ENCODE measurements at regions not wholly inside any gene's neighbourhood (a gene's known extent, or its start where the extent isn't known, plus 50 kb on each side); places are given as distances from the start of the nearest gene placed in this dataset.

DNA sequence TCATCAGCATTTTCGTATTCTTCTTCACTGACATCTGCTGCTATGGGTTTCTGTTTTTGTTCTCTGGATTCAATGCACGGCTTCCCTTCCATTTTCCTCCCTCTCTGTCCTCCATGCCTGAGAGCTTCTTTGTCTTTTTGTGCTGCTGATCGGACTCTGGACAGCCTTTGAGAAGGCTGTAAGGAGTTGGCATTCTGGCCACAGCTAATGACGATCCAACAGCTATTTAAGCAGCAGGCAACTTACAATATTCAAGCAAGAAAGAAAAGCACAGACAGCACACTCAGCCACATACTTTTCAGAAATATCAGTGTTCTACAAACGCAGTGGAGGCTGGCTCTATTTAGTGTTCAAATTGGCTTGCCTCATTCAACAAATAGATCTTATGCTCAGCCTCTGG, 60.9 kb upstream of the ZC3H12C start:
- WGBS, 2 donors: 74 to 79% methylated on average over 5 of the region's 5 CpGs
- no peak overlapping the region for H3K4me3 ChIP-seq (ENCODE audit: low read depth, poor library complexity, severe bottlenecking)
- TF ChIP-seq, protein P1, sequence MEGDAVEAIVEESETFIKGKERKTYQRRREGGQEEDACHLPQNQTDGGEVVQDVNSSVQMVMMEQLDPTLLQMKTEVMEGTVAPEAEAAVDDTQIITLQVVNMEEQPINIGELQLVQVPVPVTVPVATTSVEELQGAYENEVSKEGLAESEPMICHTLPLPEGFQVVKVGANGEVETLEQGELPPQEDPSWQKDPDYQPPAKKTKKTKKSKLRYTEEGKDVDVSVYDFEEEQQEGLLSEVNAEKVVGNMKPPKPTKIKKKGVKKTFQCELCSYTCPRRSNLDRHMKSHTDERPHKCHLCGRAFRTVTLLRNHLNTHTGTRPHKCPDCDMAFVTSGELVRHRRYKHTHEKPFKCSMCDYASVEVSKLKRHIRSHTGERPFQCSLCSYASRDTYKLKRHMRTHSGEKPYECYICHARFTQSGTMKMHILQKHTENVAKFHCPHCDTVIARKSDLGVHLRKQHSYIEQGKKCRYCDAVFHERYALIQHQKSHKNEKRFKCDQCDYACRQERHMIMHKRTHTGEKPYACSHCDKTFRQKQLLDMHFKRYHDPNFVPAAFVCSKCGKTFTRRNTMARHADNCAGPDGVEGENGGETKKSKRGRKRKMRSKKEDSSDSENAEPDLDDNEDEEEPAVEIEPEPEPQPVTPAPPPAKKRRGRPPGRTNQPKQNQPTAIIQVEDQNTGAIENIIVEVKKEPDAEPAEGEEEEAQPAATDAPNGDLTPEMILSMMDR (IDR thresholded peaks at IDR 0.05): no peak
- TF ChIP-seq POLR2A (IDR thresholded peaks at IDR 0.05): no peak
- intact Hi-C loops (cut with DNase I; ENCODE audit: low total_unique reads): no loop called here
- DNase-seq (ENCODE audit: low spot score in 2 of 2): no peak

DNA sequence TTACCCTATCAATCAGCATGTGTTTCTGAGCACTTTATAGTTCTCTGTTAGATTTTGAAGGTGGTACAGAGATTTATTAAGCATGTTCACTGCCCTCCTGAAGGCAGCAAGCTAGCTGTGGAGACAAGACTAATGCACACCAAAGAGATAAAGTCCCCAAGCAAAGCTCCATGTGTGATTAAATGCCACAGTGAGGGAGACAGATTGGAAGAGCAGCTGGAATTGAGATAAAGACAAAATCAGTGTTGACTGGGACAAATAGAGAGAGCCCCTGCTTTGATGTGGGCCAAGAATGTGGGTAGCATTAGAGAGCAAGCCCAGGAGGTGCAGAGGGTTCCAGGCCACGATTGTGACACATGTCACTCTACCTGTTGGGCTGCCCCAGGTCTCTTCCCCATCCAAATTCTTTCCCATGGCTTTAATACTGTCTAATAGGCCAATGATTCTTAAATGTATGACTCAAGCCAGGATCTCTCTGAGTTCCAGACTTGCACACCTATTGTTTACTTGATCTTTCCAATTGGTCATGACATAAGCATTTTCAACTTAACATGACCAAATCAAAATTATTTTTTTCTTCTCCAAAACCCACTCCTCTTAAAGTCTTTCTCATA, 60.1 kb upstream of the ZC3H12C start:
- DNase-seq (ENCODE audit: low spot score in 2 of 2): no peak
- H3K4me3 ChIP-seq (ENCODE audit: low read depth, poor library complexity, severe bottlenecking): no peak overlapping the region
- intact Hi-C loops (cut with DNase I; ENCODE audit: low total_unique reads): no loop called here
- WGBS, 2 donors: 57 to 64% methylated on average over 1 of the region's 1 CpG
- TF ChIP-seq, protein P1 (IDR thresholded peaks at IDR 0.05): no peak
- no peak for TF ChIP-seq POLR2A (IDR thresholded peaks at IDR 0.05)

DNA sequence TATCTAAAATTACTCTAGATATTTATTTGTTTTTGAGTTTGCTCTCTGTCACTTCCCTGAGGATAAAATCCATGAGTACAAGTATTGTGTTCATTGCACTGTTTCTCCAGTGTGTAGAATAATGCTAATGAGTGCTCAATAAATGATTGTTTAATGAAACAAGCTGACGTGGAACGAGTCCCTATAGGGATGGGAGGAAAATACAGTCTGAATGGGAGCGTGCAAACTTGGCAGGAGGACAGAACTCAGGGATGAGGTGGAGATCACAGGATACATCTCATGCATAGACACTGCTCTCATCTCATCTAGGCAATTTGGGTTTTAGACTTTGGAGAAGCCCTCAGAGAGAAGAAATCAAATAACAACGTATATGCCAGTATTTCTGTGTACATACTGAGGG, 58.4 kb upstream of the ZC3H12C start:
- DNase-seq (ENCODE audit: low spot score in 2 of 2): no peak
- no peak overlapping the region for H3K4me3 ChIP-seq (ENCODE audit: low read depth, poor library complexity, severe bottlenecking)
- WGBS, 2 donors: 68 to 71% methylated on average over 4 of the region's 4 CpGs
- no peak for TF ChIP-seq POLR2A (IDR thresholded peaks at IDR 0.05)
- TF ChIP-seq, protein P1 (IDR thresholded peaks at IDR 0.05): no peak
- intact Hi-C loops (cut with DNase I; ENCODE audit: low total_unique reads): no loop called here

DNA sequence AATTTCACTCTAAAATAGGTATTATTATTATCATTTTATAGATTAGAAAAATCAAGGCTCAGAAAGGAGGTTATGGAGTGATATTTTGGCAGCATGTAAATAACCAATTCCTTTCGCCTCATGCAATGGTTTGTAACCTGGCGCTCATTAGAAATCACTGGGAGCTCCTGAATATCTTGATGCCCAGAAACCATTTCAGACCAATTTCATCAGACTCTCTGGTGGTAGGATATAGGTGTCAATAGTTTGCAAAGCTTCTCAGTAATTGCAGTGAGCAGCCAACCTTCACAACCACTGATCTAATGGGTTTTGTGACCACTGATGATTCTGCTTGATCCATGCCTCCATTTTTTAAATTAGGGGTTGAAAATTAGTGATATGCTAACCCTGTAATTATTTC, 57.8 kb upstream of the ZC3H12C start:
- intact Hi-C loops (cut with DNase I; ENCODE audit: low total_unique reads): no loop called here
- no peak for DNase-seq (ENCODE audit: low spot score in 2 of 2)
- no peak for TF ChIP-seq POLR2A (IDR thresholded peaks at IDR 0.05)
- TF ChIP-seq, protein P1 (IDR thresholded peaks at IDR 0.05): no peak
- 48% methylated on average over 2 of the region's 2 CpGs for WGBS, 2 donors
- no peak overlapping the region for H3K4me3 ChIP-seq (ENCODE audit: low read depth, poor library complexity, severe bottlenecking)

DNA sequence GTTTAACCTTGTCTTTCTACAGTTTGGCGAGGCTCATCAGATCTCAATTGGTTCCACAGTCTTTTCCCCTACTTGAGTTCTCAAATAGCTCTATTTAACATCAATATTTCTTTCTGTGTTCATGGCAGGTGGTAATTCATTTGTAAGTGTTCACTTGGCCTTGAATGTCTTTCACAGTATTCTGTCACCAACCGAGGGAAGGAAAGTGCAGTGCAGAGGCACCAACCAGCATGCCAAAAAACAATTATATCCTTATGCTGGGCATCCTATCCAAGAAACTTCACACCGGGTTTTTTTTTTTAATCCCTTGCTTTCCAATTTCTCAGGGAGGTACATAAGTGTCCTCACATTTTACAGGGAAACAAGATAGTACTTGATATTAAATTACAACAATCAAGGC, 55.0 kb upstream of the ZC3H12C start:
- WGBS, 2 donors: 55 to 61% methylated on average over 3 of the region's 3 CpGs
- H3K4me3 ChIP-seq (ENCODE audit: low read depth, poor library complexity, severe bottlenecking): no peak overlapping the region
- DNase-seq (ENCODE audit: low spot score in 2 of 2): no peak
- intact Hi-C loops (cut with DNase I; ENCODE audit: low total_unique reads): no loop called here
- TF ChIP-seq POLR2A (IDR thresholded peaks at IDR 0.05): no peak
- TF ChIP-seq, protein P1 (IDR thresholded peaks at IDR 0.05): no peak
